Motor neuron (in vitro differentiated cells): ENCODE measurements at regions not wholly inside any gene's neighbourhood (a gene's known extent, or its start where the extent isn't known, plus 50 kb on each side); places are given as distances from the start of the nearest gene placed in this dataset.

Experiments used
- ATAC-seq, 8 experiments: fragments of 200-7000 bp; cut with Tn5 transposase; replicated peaks in 6 of 8; 2 replicates each; pipeline ENCODE4 v1.8.0; 2021; ENCODE audit warnings: mild to moderate bottlenecking in 8 of 8, moderate library complexity in 8 of 8
- H3K27ac ChIP-seq, 2 donors: fragments of 250-450 bp; sonication (Bioruptor Pico); 2 replicates each; pipeline ENCODE4 v1.9.0; 2021; ENCODE audit warnings: antibody characterized with exemption in 2 of 2, mild to moderate bottlenecking in 2 of 2, moderate library complexity in 1 of 2
- H3K4me1 ChIP-seq, 2 donors: fragments of 250-450 bp; sonication (Bioruptor Pico); replicated peaks in 1 of 2; 2 replicates each; pipeline ENCODE4 v1.6.1; 2021; ENCODE audit warnings: antibody characterized with exemption in 2 of 2, mild to moderate bottlenecking in 2 of 2, moderate library complexity in 1 of 2
- H3K4me3 ChIP-seq, 5 donors: fragments of 250-450 bp; sonication (Bioruptor Pico); 2 replicates each; pipeline ENCODE4 v1.9.0; 2021; ENCODE audit warnings: antibody characterized with exemption in 5 of 5, mild to moderate bottlenecking in 5 of 5, moderate library complexity in 4 of 5
- WGBS, 10 experiments: fragments of 450-650 bp; shearing (Covaris generic); methylation state at CpG; one replicate each; pipeline ENCODE4 v1.0.0; 2022; 5-methylcytosine and 5-hydroxymethylcytosine counted together
- in situ Hi-C, 9 experiments: fragments of 400-800 bp; cut with MboI; loops; one replicate each; pipeline ENCODE4 v1.15.0; 2021; ENCODE audit warnings: low sequenced_read_pairs in 9 of 9, low pct_unique_long_range_greater_than_20kb in 2 of 9; ENCODE audit not compliant: unreplicated experiment in 9 of 9

GRCh38 chr2:63776382-63776781 is 65.3 kb upstream of the UGP2 start:
- in situ Hi-C loops = no loop called here
- WGBS, 10 experiments = 60 to 100% (median 100%) methylated on average over 1 to 2 of the region's 2 CpGs; no CpG with 5 or more reads in 1 of the 10 experiments

GRCh38 chr2:63777816-63778215 is 63.9 kb upstream of the UGP2 start:
- Histone ChIP-seq H3K4me1 (peaks cover 8 to 14% of the 10 kb centered on the region in 2 donors), H3K4me3 (no peak overlapping the region), H3K27ac (no peak overlapping the region)
- ATAC-seq = no peak
- in situ Hi-C loops = no loop called here

More at GRCh38 chr2:63776382-63776781, 65.3 kb upstream of the UGP2 start:
- no peak for ATAC-seq
- no peak overlapping the region for H3K27ac ChIP-seq
- peaks cover 8 to 14% of the 10 kb centered on the region in 2 donors for H3K4me1 ChIP-seq
- H3K4me3 ChIP-seq = no peak overlapping the region

- Histone ChIP-seq H3K27ac (no peak overlapping the region), H3K4me3 (no peak overlapping the region), H3K4me1 (peaks cover 8 to 14% of the 10 kb centered on the region in 2 donors)
- WGBS, 10 experiments = 50 to 100% (median 84%) methylated on average over 1 to 2 of the region's 2 CpGs; no CpG with 5 or more reads in 2 of the 10 experiments
- in situ Hi-C loops = no loop called here
- ATAC-seq = no peak
These were observed 63.3 kb upstream of the UGP2 start for GRCh38 chr2:63778391-63778790.

- peak in 5 of 8 experiments; percentile 36 to 76 (median 48) for ATAC-seq
- WGBS, 10 experiments = 0 to 50% (median 24%) methylated on average over 1 to 3 of the region's 3 CpGs
- in situ Hi-C loops = no loop called here
- peaks cover 8 to 9% of the 10 kb centered on the region in 2 donors for H3K4me1 ChIP-seq
- no peak overlapping the region for H3K27ac ChIP-seq
- no peak overlapping the region for H3K4me3 ChIP-seq
These were observed 61.1 kb upstream of the UGP2 start for GRCh38 chr2:63780518-63781155.

- in situ Hi-C loops = no loop called here
- ATAC-seq = no peak
- no peak overlapping the region for H3K4me3 ChIP-seq
- peaks cover 8 to 9% of the 10 kb centered on the region in 2 donors for H3K4me1 ChIP-seq
- no peak overlapping the region for H3K27ac ChIP-seq
These were observed 57.2 kb upstream of the UGP2 start for GRCh38 chr2:63784461-63784860.

- ATAC-seq = no peak
- Histone ChIP-seq H3K4me1 (peaks cover 7 to 9% of the 10 kb centered on the region in 2 donors), H3K27ac (no peak overlapping the region), H3K4me3 (no peak overlapping the region)
- WGBS, 10 experiments = 27 to 100% (median 45%) methylated on average over 1 of the region's 1 CpG; no CpG with 5 or more reads in 3 of the 10 experiments
- in situ Hi-C loops = no loop called here
These were observed 56.6 kb upstream of the UGP2 start for GRCh38 chr2:63785096-63785495.

GRCh38 chr2:63786471-63786870 is 55.2 kb upstream of the UGP2 start:
- WGBS, 10 experiments = 44 to 100% (median 91%) methylated on average over 1 to 3 of the region's 3 CpGs
- in situ Hi-C loops = no loop called here
- H3K27ac ChIP-seq = no peak overlapping the region
- no peaks in the 10 kb centered on the region for H3K4me1 ChIP-seq
- no peak for ATAC-seq
- H3K4me3 ChIP-seq = no peak overlapping the region

GRCh38 chr2:63788071-63788470 is 53.6 kb upstream of the UGP2 start:
- H3K4me1 ChIP-seq = no peaks in the 10 kb centered on the region
- no peak overlapping the region for H3K4me3 ChIP-seq
- in situ Hi-C loops = no loop called here
- H3K27ac ChIP-seq = no peak overlapping the region
- WGBS, 10 experiments = 20 to 95% (median 80%) methylated on average over 2 to 3 of the region's 3 CpGs
- peak in 3 of 8 experiments; percentile 37 to 57 (median 43) for ATAC-seq

GRCh38 chr2:63789338-63790020 is 52.2 kb upstream of the UGP2 start:
- H3K4me3 ChIP-seq = no peak overlapping the region
- peak in 3 of 8 experiments; percentile 71 to 91 (median 87) for ATAC-seq
- WGBS, 10 experiments = 0 to 100% (median 88%) methylated on average over 1 to 5 of the region's 5 CpGs
- no peak overlapping the region for H3K27ac ChIP-seq
- no peaks in the 10 kb centered on the region for H3K4me1 ChIP-seq
- in situ Hi-C loops = no loop called here

GRCh38 chr2:63790491-63790890 is 51.2 kb upstream of the UGP2 start:
- no peak overlapping the region for H3K27ac ChIP-seq
- ATAC-seq = no peak
- no peaks in the 10 kb centered on the region for H3K4me1 ChIP-seq
- 41 to 100% (median 86%) methylated on average over 1 to 2 of the region's 2 CpGs for WGBS, 10 experiments
- in situ Hi-C loops = no loop called here
- H3K4me3 ChIP-seq = no peak overlapping the region

GRCh38 chr2:63790906-63791305 is 50.8 kb upstream of the UGP2 start:
- ATAC-seq = peak in 4 of 8 experiments; percentile 31 to 80 (median 72)
- Histone ChIP-seq H3K4me1 (no peaks in the 10 kb centered on the region), H3K4me3 (no peak overlapping the region), H3K27ac (no peak overlapping the region)
- in situ Hi-C loops = no loop called here
- WGBS, 10 experiments = 0 to 57% (median 25%) methylated on average over 1 of the region's 1 CpG; no CpG with 5 or more reads in 3 of the 10 experiments

GRCh38 chr2:63791387-63791786 is 50.3 kb upstream of the UGP2 start:
- in situ Hi-C loops = no loop called here

More at GRCh38 chr2:63791387-63791786, 50.3 kb upstream of the UGP2 start:
- Histone ChIP-seq H3K27ac (no peak overlapping the region), H3K4me1 (no peaks in the 10 kb centered on the region), H3K4me3 (no peak overlapping the region)
- no peak for ATAC-seq
- WGBS, 10 experiments = 43 to 100% (median 87%) methylated on average over 1 of the region's 1 CpG; no CpG with 5 or more reads in 6 of the 10 experiments
